ENCODE measurements at regions not wholly inside any gene's neighbourhood (a gene's known extent, or its start where the extent isn't known, plus 50 kb on each side); places are given as distances from the start of the nearest gene placed in this dataset.
A peak's percentile ranks its signal among the peaks of the same experiment; 100 is the strongest.

DNA sequence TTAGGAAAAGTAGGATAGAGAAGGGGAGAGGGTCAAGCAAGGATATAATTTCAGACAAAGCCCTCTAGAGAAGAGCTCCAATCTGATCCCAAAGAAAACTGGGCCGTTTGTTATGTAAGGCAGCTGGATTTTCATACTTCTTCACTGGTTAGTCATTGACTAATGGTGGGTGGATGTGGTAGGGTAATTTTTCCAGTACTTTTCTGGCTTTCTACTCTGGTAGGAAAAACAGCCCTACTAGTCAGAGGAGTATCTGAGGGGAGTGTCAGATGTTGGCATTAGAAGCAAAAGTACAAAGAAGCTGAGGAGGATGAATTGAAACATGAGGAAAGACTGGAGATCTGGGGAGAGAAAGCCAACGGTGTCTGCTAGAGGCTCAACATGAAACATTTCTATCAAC lies 145.3 kb downstream of the TNFSF18 start:
- peaks cover 11% of the 10 kb centered on the region for H3K4me1 ChIP-seq (ENCODE audit: control insufficient read depth, low read length)
- no peaks in the 10 kb centered on the region for H3F3A ChIP-seq (ENCODE audit: control insufficient read depth, insufficient read depth)
- H3K9me3 ChIP-seq (ENCODE audit: control insufficient read depth, insufficient read depth, low read length): 0 out of 2 replicates have a peak, but pooled peaks cover 7% of the 10 kb centered on the region
- no peak overlapping the region for H3K27ac ChIP-seq (ENCODE audit: low read depth, low read length)
- no peaks in the 10 kb centered on the region for H3K27me3 ChIP-seq (ENCODE audit: control insufficient read depth, low read length)
- H3K36me3 ChIP-seq (ENCODE audit: control insufficient read depth, low read length): no peaks in the 10 kb centered on the region
- TF ChIP-seq CTCF (IDR thresholded peaks at IDR 0.05; ENCODE audit: low read depth, low read length, poor library complexity, severe bottlenecking) (no peak), EZH2phosphoT487 (IDR thresholded peaks at IDR 0.05; ENCODE audit: borderline replicate concordance, low read length) (no peak)
- H3K79me2 ChIP-seq (ENCODE audit: control insufficient read depth, low read length): no peaks in the 10 kb centered on the region
- no peak overlapping the region for H3K4me3 ChIP-seq (ENCODE audit: low read length)
- H3K9me2 ChIP-seq (replicated peaks; ENCODE audit: control insufficient read depth, low read length): no peaks in the 10 kb centered on the region
- no peak overlapping the region for H3K4me2 ChIP-seq (ENCODE audit: low read length)
- no peaks in the 10 kb centered on the region for H4K20me1 ChIP-seq (ENCODE audit: control insufficient read depth, insufficient read depth, low read depth, low read length)

DNA sequence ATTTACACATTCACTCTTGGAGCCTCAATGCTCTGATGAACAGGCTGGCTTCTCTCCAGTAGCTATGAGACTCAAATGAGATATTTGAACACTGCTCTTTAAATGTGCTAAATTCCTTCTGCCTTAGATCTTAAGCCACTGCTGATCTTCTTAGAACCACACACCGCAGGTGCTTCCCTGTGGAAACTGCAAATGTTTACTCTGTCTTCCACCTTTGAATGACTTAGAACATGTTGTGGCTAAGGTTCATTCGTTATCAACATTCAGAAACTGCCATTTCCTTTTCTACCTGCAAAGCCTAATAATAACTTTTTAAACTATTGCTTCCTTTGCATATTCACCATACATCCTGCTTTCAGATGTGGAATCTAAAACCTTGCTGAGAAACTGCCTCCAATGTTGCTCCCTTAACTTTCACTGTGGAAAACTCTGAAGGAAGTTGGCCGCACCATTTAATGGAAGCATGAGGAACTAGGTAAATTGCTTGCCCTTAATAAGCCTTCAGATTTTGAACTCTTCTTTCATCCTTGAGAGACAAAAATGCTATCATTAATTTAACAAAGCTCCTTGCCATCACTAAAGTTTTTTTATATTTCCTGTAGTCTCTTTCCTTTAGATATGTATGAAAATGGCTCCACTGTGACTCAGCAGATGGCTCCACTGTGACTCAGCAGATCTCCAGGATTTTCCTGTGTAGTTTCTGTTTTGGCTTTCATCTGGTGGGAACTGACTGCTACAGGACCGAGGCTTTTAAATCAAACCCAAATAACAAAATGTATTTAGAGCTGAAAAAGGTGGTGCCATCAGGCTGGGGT lies 143.8 kb downstream of the TNFSF18 start:
- Histone ChIP-seq H3K36me3 (ENCODE audit: control insufficient read depth, low read length) (no peaks in the 10 kb centered on the region), H3F3A (ENCODE audit: control insufficient read depth, insufficient read depth) (no peaks in the 10 kb centered on the region), H3K4me1 (ENCODE audit: control insufficient read depth, low read length) (peaks cover 11% of the 10 kb centered on the region), H3K79me2 (ENCODE audit: control insufficient read depth, low read length) (no peaks in the 10 kb centered on the region), H3K9me2 (replicated peaks; ENCODE audit: control insufficient read depth, low read length) (no peaks in the 10 kb centered on the region), H3K4me3 (ENCODE audit: low read length) (no peak overlapping the region), H3K9me3 (ENCODE audit: control insufficient read depth, insufficient read depth, low read length) (0 out of 2 replicates have a peak, but pooled peaks cover 7% of the 10 kb centered on the region), H3K27me3 (ENCODE audit: control insufficient read depth, low read length) (no peaks in the 10 kb centered on the region), H3K4me2 (ENCODE audit: low read length) (peak overlapping the region; percentile 6; the same call in 1 of the 2 replicates), H4K20me1 (ENCODE audit: control insufficient read depth, insufficient read depth, low read depth, low read length) (no peaks in the 10 kb centered on the region), H3K27ac (ENCODE audit: low read depth, low read length) (no peak overlapping the region)
- no peak for TF ChIP-seq CTCF (IDR thresholded peaks at IDR 0.05; ENCODE audit: low read depth, low read length, poor library complexity, severe bottlenecking)
- TF ChIP-seq EZH2phosphoT487 (IDR thresholded peaks at IDR 0.05; ENCODE audit: borderline replicate concordance, low read length): no peak

GRCh38 chr1:172907834-172908326 lies 142.9 kb downstream of the TNFSF18 start:
- H3K79me2 ChIP-seq (ENCODE audit: control insufficient read depth, low read length): no peaks in the 10 kb centered on the region
- peaks cover 11% of the 10 kb centered on the region for H3K4me1 ChIP-seq (ENCODE audit: control insufficient read depth, low read length)

More at GRCh38 chr1:172907834-172908326, 142.9 kb downstream of the TNFSF18 start:
- Histone ChIP-seq H3K27ac (ENCODE audit: low read depth, low read length) (no peak overlapping the region), H3F3A (ENCODE audit: control insufficient read depth, insufficient read depth) (no peaks in the 10 kb centered on the region), H3K4me3 (ENCODE audit: low read length) (no peak overlapping the region), H3K9me2 (replicated peaks; ENCODE audit: control insufficient read depth, low read length) (no peaks in the 10 kb centered on the region), H3K27me3 (ENCODE audit: control insufficient read depth, low read length) (no peaks in the 10 kb centered on the region), H4K20me1 (ENCODE audit: control insufficient read depth, insufficient read depth, low read depth, low read length) (no peaks in the 10 kb centered on the region), H3K9me3 (ENCODE audit: control insufficient read depth, insufficient read depth, low read length) (peaks cover 12% of the 10 kb centered on the region; the same call in 1 of the 2 replicates), H3K4me2 (ENCODE audit: low read length) (no peak overlapping the region), H3K36me3 (ENCODE audit: control insufficient read depth, low read length) (no peaks in the 10 kb centered on the region)
- TF ChIP-seq CTCF (IDR thresholded peaks at IDR 0.05; ENCODE audit: low read depth, low read length, poor library complexity, severe bottlenecking): no peak
- no peak for TF ChIP-seq EZH2phosphoT487 (IDR thresholded peaks at IDR 0.05; ENCODE audit: borderline replicate concordance, low read length)
